IPS-NIHi11 (cell line): ENCODE measurements at regions not wholly inside any gene's neighbourhood (a gene's known extent, or its start where the extent isn't known, plus 50 kb on each side); places are given as distances from the start of the nearest gene placed in this dataset.
A peak's percentile ranks its signal among the peaks of the same experiment; 100 is the strongest.

ENCODE experiments used
- DNase-seq: peaks from one replicate; pipeline ENCODE4 v3.0.0; 2012; ENCODE audit warnings: mixed read lengths, low spot score

GRCh38 chr21:28749536-28749935, 243.1 kb downstream of the LTN1 start:
- DNase-seq: no peak

GRCh38 chr21:28747464-28747863, 245.2 kb downstream of the LTN1 start:
- no peak for DNase-seq

- no peak for DNase-seq
Measured at GRCh38 chr21:28746166-28746565, 246.5 kb downstream of the LTN1 start.

DNA sequence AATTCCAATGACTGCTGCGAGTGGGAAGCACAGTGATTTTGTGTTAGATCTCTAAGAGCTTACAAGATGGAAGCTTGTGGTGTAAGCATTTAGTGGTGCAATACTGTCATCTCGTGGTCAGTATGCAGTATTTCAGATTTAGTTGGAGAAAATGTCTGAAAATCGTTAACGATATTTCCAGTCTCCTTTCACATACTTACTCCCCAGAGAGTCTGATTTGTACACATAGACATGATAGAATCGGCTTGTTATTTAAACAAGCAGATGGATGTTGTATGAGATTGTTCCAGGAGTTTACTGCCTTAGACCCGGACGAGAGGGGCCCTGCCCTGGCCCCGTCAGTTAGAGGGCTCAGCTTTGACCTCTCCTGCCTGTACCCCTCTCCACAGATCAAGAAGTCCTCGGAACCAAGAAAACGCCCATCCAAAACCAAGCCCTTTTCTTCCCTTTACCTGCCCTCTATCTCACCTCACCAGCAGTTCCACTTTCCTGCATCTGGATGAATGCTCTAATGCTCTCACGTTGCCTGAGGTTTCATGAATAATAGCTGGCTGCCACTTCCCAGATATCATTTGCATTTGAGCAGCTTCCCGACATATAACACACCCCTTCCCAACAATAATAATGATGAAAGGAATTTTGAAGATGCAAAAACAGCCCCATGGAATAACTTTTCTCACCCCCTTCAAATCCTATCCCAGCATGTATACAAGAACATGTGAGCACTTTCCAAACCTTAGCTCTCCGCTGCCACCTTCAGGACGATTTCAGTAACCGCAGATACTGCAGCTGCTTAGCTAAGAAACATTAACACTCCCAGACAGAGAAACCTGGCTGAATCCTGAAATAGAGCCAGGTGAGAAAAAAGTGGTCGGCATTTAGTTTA, 247.3 kb downstream of the LTN1 start:
- peak; percentile 60 for DNase-seq

- DNase-seq: no peak
Measured at GRCh38 chr21:28743723-28744122, 249.0 kb downstream of the LTN1 start.

- no peak for DNase-seq
Measured at GRCh38 chr21:28742527-28742926, 250.2 kb downstream of the LTN1 start.

- DNase-seq: no peak
Measured at GRCh38 chr21:28740125-28740524, 252.6 kb downstream of the LTN1 start.

DNA sequence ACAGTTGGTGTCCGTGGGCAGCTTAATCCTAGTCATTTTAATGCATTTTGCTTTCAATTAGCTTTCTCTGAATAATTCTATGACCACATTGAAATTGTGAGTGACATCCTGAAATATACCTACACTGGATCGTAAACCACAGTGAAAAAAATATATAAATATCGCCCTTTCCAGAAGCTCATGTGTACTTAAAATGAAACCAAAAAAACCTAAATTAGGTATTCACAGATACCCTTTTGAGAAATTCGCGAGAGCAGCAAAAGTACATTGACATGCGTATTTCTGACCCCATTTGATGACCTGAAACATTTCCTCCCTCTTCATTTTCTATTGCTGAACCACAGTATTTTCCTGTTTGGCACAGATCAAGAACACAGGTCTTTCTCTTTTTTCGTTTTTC, 253.8 kb downstream of the LTN1 start:
- DNase-seq: no peak

DNA sequence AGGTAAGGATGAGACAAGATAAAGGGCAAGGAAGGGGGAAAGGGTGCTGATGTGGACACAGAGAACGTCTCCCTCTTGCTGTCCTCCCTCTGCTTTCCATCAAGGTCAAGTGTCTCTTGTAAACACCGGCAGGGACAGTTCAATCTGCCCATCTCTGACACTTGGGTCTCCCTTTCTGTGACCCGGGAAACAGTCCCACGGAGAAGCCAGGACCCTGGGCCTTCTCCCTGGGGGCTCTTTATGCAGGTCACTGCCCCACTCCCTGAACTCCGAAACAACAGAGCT, 254.3 kb downstream of the LTN1 start:
- DNase-seq: no peak

- no peak for DNase-seq
Measured at GRCh38 chr21:28737674-28738419, 254.8 kb downstream of the LTN1 start.

- no peak for DNase-seq
Measured at GRCh38 chr21:28734522-28735175, 258.0 kb downstream of the LTN1 start.

DNA sequence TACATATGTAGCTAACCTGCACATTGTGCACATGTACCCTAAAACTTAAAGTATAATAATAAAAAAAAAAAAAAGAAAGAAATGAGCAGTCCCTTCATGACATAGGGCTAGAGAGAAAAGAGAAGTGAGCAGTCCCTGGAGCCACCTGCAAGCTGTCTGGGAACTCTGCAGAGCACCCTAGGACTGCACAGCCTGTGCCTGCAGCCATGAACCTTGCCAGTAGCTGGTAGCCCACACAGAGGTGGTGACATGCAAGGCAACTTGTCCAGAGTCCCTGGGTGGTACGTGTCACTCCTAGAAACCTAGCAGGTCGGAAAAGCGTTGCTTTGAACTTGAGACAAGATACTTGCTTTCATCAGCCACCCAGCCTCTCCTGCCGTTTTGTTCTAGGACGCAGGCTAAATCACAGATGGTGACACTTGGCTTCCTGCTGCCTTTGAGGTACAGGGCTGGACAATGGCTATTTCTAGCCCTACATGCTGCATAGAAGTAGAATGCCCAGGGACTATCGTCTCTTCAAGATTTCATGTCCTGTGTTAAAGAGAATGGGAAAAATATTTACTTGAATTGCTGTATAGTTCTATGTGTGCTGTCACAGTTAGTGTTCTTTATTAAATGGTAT, 260.9 kb downstream of the LTN1 start:
- no peak for DNase-seq

DNA sequence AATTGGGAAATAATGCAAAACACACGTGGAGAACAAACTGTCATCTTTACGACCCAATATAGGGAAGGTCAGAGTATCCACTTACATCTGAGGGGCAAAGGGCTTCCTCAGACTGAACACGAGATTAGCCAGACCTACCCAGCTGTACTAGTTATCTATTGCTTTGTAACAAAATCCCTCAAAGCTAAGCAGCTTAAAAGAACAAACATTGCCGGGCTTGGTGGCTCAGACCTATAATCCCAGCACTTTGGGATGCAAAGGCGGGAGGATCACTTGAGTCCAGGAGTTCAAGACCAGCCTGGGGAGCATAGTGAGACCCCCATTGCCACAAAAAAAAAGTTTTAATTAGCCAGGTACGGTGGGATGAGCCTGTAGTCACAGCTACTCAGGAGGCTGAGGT, 262.8 kb downstream of the LTN1 start:
- no peak for DNase-seq

DNA sequence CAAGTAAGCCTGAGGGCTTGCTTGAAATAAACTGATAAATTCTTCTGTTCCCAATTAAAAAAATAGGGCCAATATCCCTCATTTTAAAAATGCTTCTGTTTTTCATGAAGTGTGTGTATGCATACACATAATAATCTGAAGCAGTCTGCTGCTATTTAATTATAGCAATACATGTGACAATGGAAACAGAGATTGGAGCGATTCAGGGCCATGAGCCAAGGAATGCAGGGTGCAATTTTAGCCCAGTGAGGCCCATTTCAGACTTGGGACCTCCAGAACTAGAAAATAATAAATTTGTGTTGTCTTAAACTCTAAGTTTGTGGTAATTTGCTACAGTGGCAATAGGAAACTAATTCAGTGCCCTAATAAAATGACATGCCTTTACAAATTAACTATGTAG, 264.9 kb downstream of the LTN1 start:
- no peak for DNase-seq

GRCh38 chr21:28725396-28725795, 267.3 kb downstream of the LTN1 start:
- DNase-seq: no peak

GRCh38 chr21:28723646-28724045, 269.0 kb downstream of the LTN1 start:
- no peak for DNase-seq

DNA sequence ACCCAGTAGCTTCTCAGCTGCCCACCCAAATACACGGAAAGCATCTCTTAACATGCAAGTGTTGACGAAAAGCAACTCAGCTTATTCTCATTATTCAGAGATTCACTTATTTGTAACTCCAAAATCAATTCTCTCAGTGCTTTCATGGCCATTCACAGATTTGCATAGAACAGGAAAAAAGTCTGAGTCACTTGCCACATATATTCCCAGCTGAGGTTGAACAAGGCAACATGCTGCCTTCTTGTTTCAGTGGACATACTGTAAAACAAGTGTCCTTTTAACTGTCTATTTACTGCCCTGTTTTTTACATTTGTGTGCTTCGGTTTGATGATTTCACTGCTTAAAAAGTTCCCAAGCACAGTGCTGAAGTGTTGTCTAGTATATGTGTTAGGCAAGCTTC, 273.0 kb downstream of the LTN1 start:
- DNase-seq: no peak

- no peak for DNase-seq
Measured at GRCh38 chr21:28714777-28715464, 277.8 kb downstream of the LTN1 start.

- no peak for DNase-seq
Measured at GRCh38 chr21:28712411-28712810, 280.3 kb downstream of the LTN1 start.

DNA sequence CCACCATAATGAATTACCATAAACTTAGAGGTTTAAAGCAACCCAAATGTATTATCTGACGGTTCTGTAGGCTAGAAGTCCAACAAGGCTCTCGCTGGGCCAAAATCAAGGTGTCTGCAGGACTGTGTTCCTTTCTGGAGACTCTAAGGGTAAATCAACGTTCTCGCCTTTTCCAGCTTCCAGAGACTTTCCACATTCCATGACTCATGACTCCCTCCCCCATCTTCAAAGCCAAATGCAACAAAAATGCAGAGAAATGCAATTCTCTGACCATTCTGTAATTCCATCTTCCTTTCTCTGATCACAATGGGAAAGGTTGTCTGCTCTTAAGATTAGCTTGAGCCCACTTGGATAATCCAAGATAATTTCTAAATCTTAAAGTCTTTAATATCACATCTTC, 287.1 kb downstream of the LTN1 start:
- no peak for DNase-seq

- no peak for DNase-seq
Measured at GRCh38 chr21:28704746-28705145, 287.9 kb downstream of the LTN1 start.

- no peak for DNase-seq
Measured at GRCh38 chr21:28703861-28704260, 288.8 kb downstream of the LTN1 start.
